Mesenchymal stem cell (in vitro differentiated cells and primary cell): ENCODE measurements at regions not wholly inside any gene's neighbourhood (a gene's known extent, or its start where the extent isn't known, plus 50 kb on each side); places are given as distances from the start of the nearest gene placed in this dataset.
"Not testable (repeated sequence)": the region's sequence is repeated elsewhere in the genome, so short reads cannot be mapped to it uniquely, and the experiment has no call there.

ENCODE experiments used
- DNase-seq: peaks from one replicate; pipeline ENCODE4 v3.0.0-alpha.2; 2013
- H2AFZ ChIP-seq: one replicate; pipeline ENCODE4 v1.6.1; 2013; ENCODE audit warnings: low read depth, mild to moderate bottlenecking, control low read depth, inconsistent platforms, low read length, moderate library complexity
- H2AK5ac ChIP-seq: 2 replicates; pipeline ENCODE4 v1.6.1; 2013; ENCODE audit warnings: low read length, moderate library complexity, mild to moderate bottlenecking, inconsistent platforms; ENCODE audit not compliant: severe bottlenecking
- H2BK120ac ChIP-seq: one replicate; pipeline ENCODE4 v1.6.1; 2013; ENCODE audit warnings: low read depth, mild to moderate bottlenecking, inconsistent platforms, low read length, moderate library complexity
- H2BK12ac ChIP-seq, 2 experiments: one replicate each; pipeline ENCODE4 v1.6.1; 2013; ENCODE audit warnings: inconsistent platforms in 2 of 2, low read length in 2 of 2, mild to moderate bottlenecking in 2 of 2, moderate library complexity in 2 of 2, control low read depth in 1 of 2
- H2BK15ac ChIP-seq: one replicate; pipeline ENCODE4 v1.6.1; 2013; ENCODE audit warnings: mild to moderate bottlenecking, low read depth, inconsistent platforms; ENCODE audit not compliant: poor library complexity, severe bottlenecking
- H2BK5ac ChIP-seq: 2 replicates; pipeline ENCODE4 v1.6.1; 2013; ENCODE audit warnings: low read depth, mild to moderate bottlenecking, low read length, control low read depth, inconsistent platforms; ENCODE audit not compliant: poor library complexity, severe bottlenecking
- H3K14ac ChIP-seq, 2 experiments: one replicate each; pipeline ENCODE4 v1.6.1; 2013; ENCODE audit warnings: inconsistent platforms in 2 of 2, low read length in 2 of 2, control low read depth in 1 of 2, mild to moderate bottlenecking in 1 of 2, moderate library complexity in 1 of 2
- H3K18ac ChIP-seq, 2 experiments: one replicate each; pipeline ENCODE4 v1.6.1; 2013; ENCODE audit warnings: inconsistent platforms in 2 of 2, low read length in 2 of 2, control low read depth in 1 of 2, low read depth in 1 of 2, mild to moderate bottlenecking in 1 of 2
- H3K23ac ChIP-seq, 2 experiments: one replicate each; pipeline ENCODE4 v1.6.1; 2013; ENCODE audit warnings: inconsistent platforms in 2 of 2, low read length in 2 of 2, mild to moderate bottlenecking in 2 of 2, moderate library complexity in 2 of 2, control low read depth in 1 of 2
- H3K27ac ChIP-seq: 2 replicates; pipeline ENCODE4 v1.5.1; 2013; ENCODE audit warnings: mild to moderate bottlenecking, moderate library complexity, low read length, control low read depth, inconsistent platforms; ENCODE audit not compliant: poor library complexity, severe bottlenecking
- H3K27me3 ChIP-seq, 2 experiments: 2 replicates each; pipeline versions ENCODE4 v1.6.1 to v1.7.0; 2013; ENCODE audit warnings: low read length in 2 of 2, mild to moderate bottlenecking in 2 of 2, moderate library complexity in 2 of 2, control low read depth in 1 of 2, inconsistent platforms in 1 of 2; ENCODE audit not compliant: control insufficient read depth in 1 of 2, insufficient read depth in 1 of 2
- H3K36me3 ChIP-seq, 2 experiments: 2 replicates each; pipeline versions ENCODE4 v1.6.1 to v1.7.0; 2013; ENCODE audit warnings: low read length in 2 of 2, control low read depth in 1 of 2, inconsistent platforms in 1 of 2, low read depth in 1 of 2, mild to moderate bottlenecking in 1 of 2; ENCODE audit not compliant: insufficient read depth in 2 of 2, control insufficient read depth in 1 of 2
- H3K4ac ChIP-seq, 2 experiments: one replicate each; pipeline ENCODE4 v1.6.1; 2013; ENCODE audit warnings: inconsistent platforms in 2 of 2, low read length in 2 of 2, mild to moderate bottlenecking in 2 of 2, moderate library complexity in 2 of 2, control low read depth in 1 of 2, low read depth in 1 of 2
- H3K4me1 ChIP-seq: 2 replicates; pipeline ENCODE4 v1.6.1; 2013; ENCODE audit warnings: low read depth, low read length, control low read depth; ENCODE audit not compliant: control insufficient read depth, insufficient read depth
- H3K4me2 ChIP-seq: 2 replicates; pipeline ENCODE4 v1.6.1; 2013; ENCODE audit warnings: low read length, mild to moderate bottlenecking, inconsistent platforms; ENCODE audit not compliant: poor library complexity, severe bottlenecking
- H3K4me3 ChIP-seq, 2 experiments: 2 replicates each; pipeline versions ENCODE4 v1.5.1 to v1.7.0; 2013; ENCODE audit warnings: low read length in 2 of 2, mild to moderate bottlenecking in 2 of 2, control low read depth in 1 of 2, low read depth in 1 of 2; ENCODE audit not compliant: insufficient read depth in 1 of 2
- H3K79me1 ChIP-seq: replicated peaks from 2 replicates; pipeline ENCODE4 v1.6.1; 2013; ENCODE audit warnings: mild to moderate bottlenecking, control low read depth, low read length, inconsistent platforms; ENCODE audit not compliant: poor library complexity, severe bottlenecking
- H3K9ac ChIP-seq: 2 replicates; pipeline ENCODE4 v1.7.0; 2013; ENCODE audit warnings: mild to moderate bottlenecking, low read length, moderate library complexity
- H3K9me3 ChIP-seq: 2 replicates; pipeline ENCODE4 v1.7.0; 2013; ENCODE audit warnings: mild to moderate bottlenecking, low read length; ENCODE audit not compliant: control insufficient read depth
- H4K8ac ChIP-seq: one replicate; pipeline ENCODE4 v1.6.1; 2013; ENCODE audit warnings: inconsistent platforms, mild to moderate bottlenecking, low read length, moderate library complexity
- H4K91ac ChIP-seq: one replicate; pipeline ENCODE4 v1.6.1; 2013; ENCODE audit warnings: mild to moderate bottlenecking, low read length, inconsistent platforms
- WGBS: methylation state at CpG from one replicate; pipeline ENCODE4 v1.1.7; 2013; ENCODE audit warnings: mixed read lengths; 5-methylcytosine and 5-hydroxymethylcytosine counted together

- not testable (repeated sequence) for H3K27ac ChIP-seq, H4K8ac ChIP-seq, DNase-seq, H2BK5ac ChIP-seq, H3K4me3 ChIP-seq, H3K23ac ChIP-seq, H3K4ac ChIP-seq, H3K4me1 ChIP-seq, H4K91ac ChIP-seq, H3K18ac ChIP-seq, H2BK120ac ChIP-seq, H2AFZ ChIP-seq, H3K4me2 ChIP-seq, H3K27me3 ChIP-seq, H3K14ac ChIP-seq, H3K79me1 ChIP-seq, H2BK15ac ChIP-seq, H2AK5ac ChIP-seq, H2BK12ac ChIP-seq, H3K36me3 ChIP-seq
- Histone ChIP-seq H3K9me3 (peaks cover 10% of the 10 kb centered on the region), H3K9ac (peak overlapping the region; percentile 65)
Measured at GRCh38 chr5:53172073-53172472, 62.5 kb upstream of the MOCS2 start.

GRCh38 chr5:53172630-53173029, 63.1 kb upstream of the MOCS2 start:
- WGBS, result 100% methylated on average over 1 of the region's 5 CpGs
- Histone ChIP-seq H3K4me1 (no peaks in the 10 kb centered on the region), H3K4me2 (no peak overlapping the region), H3K9me3 (peaks cover 10% of the 10 kb centered on the region), H3K27ac (no peak overlapping the region), H2BK120ac (no peak overlapping the region), H3K14ac (no peak overlapping the region), H2AFZ (no peak overlapping the region), H4K8ac (no peak overlapping the region), H3K18ac (no peak overlapping the region), H3K23ac (no peak overlapping the region), H3K9ac (no peak overlapping the region), H3K27me3 (no peaks in the 10 kb centered on the region), H2BK5ac (no peak overlapping the region), H3K4ac (no peak overlapping the region), H4K91ac (no peak overlapping the region), H3K79me1 (no peaks in the 10 kb centered on the region), H3K36me3 (no peaks in the 10 kb centered on the region), H2AK5ac (no peak overlapping the region), H3K4me3 (no peak overlapping the region), H2BK12ac (no peak overlapping the region), H2BK15ac (no peak overlapping the region)
- no peak for DNase-seq

- H2AFZ ChIP-seq, result no peak overlapping the region
- no peak overlapping the region for H4K8ac ChIP-seq
- H2AK5ac ChIP-seq, result no peak overlapping the region
- no peaks in the 10 kb centered on the region for H3K4me1 ChIP-seq
- no peak for DNase-seq
- no peak overlapping the region for H2BK15ac ChIP-seq
- H3K18ac ChIP-seq, result no peak overlapping the region
- no peaks in the 10 kb centered on the region for H3K36me3 ChIP-seq
- peaks cover 10% of the 10 kb centered on the region for H3K9me3 ChIP-seq
- H3K4me2 ChIP-seq, result no peak overlapping the region
- H2BK12ac ChIP-seq, result no peak overlapping the region
- 94% methylated on average over 8 of the region's 8 CpGs for WGBS
- H3K4ac ChIP-seq, result no peak overlapping the region
- no peak overlapping the region for H2BK120ac ChIP-seq
- H3K23ac ChIP-seq, result no peak overlapping the region
- no peaks in the 10 kb centered on the region for H3K79me1 ChIP-seq
- no peak overlapping the region for H4K91ac ChIP-seq
- H3K4me3 ChIP-seq, result no peak overlapping the region
- H3K27ac ChIP-seq, result no peak overlapping the region
- no peaks in the 10 kb centered on the region for H3K27me3 ChIP-seq
- H3K14ac ChIP-seq, result no peak overlapping the region
- H3K9ac ChIP-seq, result no peak overlapping the region
- no peak overlapping the region for H2BK5ac ChIP-seq
Measured at GRCh38 chr5:53173083-53173482, 63.5 kb upstream of the MOCS2 start.

- Histone ChIP-seq H4K8ac (no peak overlapping the region), H3K4ac (no peak overlapping the region), H2AFZ (no peak overlapping the region), H3K14ac (no peak overlapping the region), H3K4me2 (no peak overlapping the region), H2BK12ac (no peak overlapping the region), H3K4me3 (no peak overlapping the region), H2BK120ac (no peak overlapping the region), H4K91ac (no peak overlapping the region), H3K23ac (no peak overlapping the region), H3K36me3 (no peaks in the 10 kb centered on the region), H2BK15ac (no peak overlapping the region), H3K9ac (no peak overlapping the region), H2AK5ac (no peak overlapping the region), H2BK5ac (no peak overlapping the region), H3K9me3 (peaks cover 10% of the 10 kb centered on the region), H3K18ac (no peak overlapping the region), H3K27ac (no peak overlapping the region), H3K79me1 (no peaks in the 10 kb centered on the region), H3K27me3 (no peaks in the 10 kb centered on the region), H3K4me1 (no peaks in the 10 kb centered on the region)
- no peak for DNase-seq
- no CpG with 5 or more reads among the region's 4 CpGs for WGBS
Measured at GRCh38 chr5:53178830-53179229, 69.3 kb upstream of the MOCS2 start.
